DOHH2 (cell line): ENCODE measurements at regions not wholly inside any gene's neighbourhood (a gene's known extent, or its start where the extent isn't known, plus 50 kb on each side); places are given as distances from the start of the nearest gene placed in this dataset.

Experiments used
- H3F3A ChIP-seq: fragments of 200-600 bp; sonication (generic), shearing (Covaris generic); 2 replicates; pipeline ENCODE4 v1.6.0; 2016; ENCODE audit warnings: antibody characterized with exemption, mild to moderate bottlenecking; ENCODE audit not compliant: control insufficient read depth, insufficient read depth
- H3K27ac ChIP-seq: fragments of 200-600 bp; sonication (generic); 2 replicates; pipeline ENCODE4 v1.5.1; 2014; ENCODE audit warnings: low read depth, mild to moderate bottlenecking, low read length, moderate library complexity
- H3K27me3 ChIP-seq: fragments of 200-600 bp; sonication (generic); 2 replicates; pipeline ENCODE4 v1.6.1; 2014; ENCODE audit warnings: mild to moderate bottlenecking, low read length, mixed read lengths; ENCODE audit not compliant: control insufficient read depth
- H3K36me3 ChIP-seq: fragments of 200-600 bp; sonication (generic); 2 replicates; pipeline ENCODE4 v1.6.1; 2014; ENCODE audit warnings: mild to moderate bottlenecking, low read length, moderate library complexity, mixed read lengths; ENCODE audit not compliant: control insufficient read depth
- H3K4me1 ChIP-seq: fragments of 200-600 bp; sonication (generic); 2 replicates; pipeline ENCODE4 v1.6.1; 2014; ENCODE audit warnings: mild to moderate bottlenecking, low read length, mixed read lengths; ENCODE audit not compliant: control insufficient read depth
- H3K4me2 ChIP-seq: fragments of 200-600 bp; sonication (generic); 2 replicates; pipeline ENCODE4 v1.6.0; 2014; ENCODE audit warnings: mild to moderate bottlenecking, low read length, moderate library complexity
- H3K4me3 ChIP-seq: fragments of 200-600 bp; sonication (generic); 2 replicates; pipeline ENCODE4 v1.5.1; 2014; ENCODE audit warnings: mild to moderate bottlenecking, low read length, mixed read lengths
- H3K79me2 ChIP-seq: fragments of 200-600 bp; sonication (generic); 2 replicates; pipeline ENCODE4 v1.6.1; 2014; ENCODE audit warnings: mild to moderate bottlenecking, low read length, mixed read lengths; ENCODE audit not compliant: control insufficient read depth
- H3K9me2 ChIP-seq: fragments of 200-600 bp; sonication (generic); replicated peaks from 2 replicates; pipeline ENCODE4 v1.6.1; 2014; ENCODE audit warnings: mild to moderate bottlenecking, low read length, mixed read lengths; ENCODE audit not compliant: control insufficient read depth
- H3K9me3 ChIP-seq: fragments of 200-600 bp; sonication (generic); 2 replicates; pipeline ENCODE4 v1.6.1; 2014; ENCODE audit warnings: antibody characterized with exemption, low read length, mixed read lengths; ENCODE audit not compliant: control insufficient read depth, insufficient read depth
- H4K20me1 ChIP-seq: fragments of 200-600 bp; sonication (generic); 2 replicates; pipeline ENCODE4 v1.6.0; 2014; ENCODE audit warnings: low read depth, mild to moderate bottlenecking, antibody characterized with exemption, low read length, moderate library complexity; ENCODE audit not compliant: control insufficient read depth, insufficient read depth
- CTCF ChIP-seq: fragments of 200-600 bp; sonication (generic); IDR thresholded peaks from one replicate; pipeline ENCODE4 v1.5.1; 2014; ENCODE audit warnings: antibody characterized with exemption, mild to moderate bottlenecking, low read depth, low read length; ENCODE audit not compliant: poor library complexity, severe bottlenecking
- EZH2phosphoT487 ChIP-seq: fragments of 200-600 bp; sonication (generic); IDR thresholded peaks from 2 replicates; pipeline ENCODE4 v1.6.1; 2017; ENCODE audit warnings: borderline replicate concordance, mild to moderate bottlenecking, antibody characterized with exemption, low read length, moderate library complexity, mixed read lengths

GRCh38 chrX:99469439-99469838 is 940.6 kb downstream of the PCDH19 start:
- Histone ChIP-seq H3K4me2 (no peak overlapping the region), H3K27ac (no peak overlapping the region), H3K4me1 (no peaks in the 10 kb centered on the region), H3F3A (no peaks in the 10 kb centered on the region), H3K79me2 (no peaks in the 10 kb centered on the region), H3K9me2 (no peaks in the 10 kb centered on the region), H3K36me3 (no peaks in the 10 kb centered on the region), H3K9me3 (no peaks in the 10 kb centered on the region), H3K4me3 (no peak overlapping the region), H3K27me3 (no peaks in the 10 kb centered on the region), H4K20me1 (no peaks in the 10 kb centered on the region)
- TF ChIP-seq CTCF: no peak
- TF ChIP-seq EZH2phosphoT487: no peak

GRCh38 chrX:99468993-99469392 is 941.1 kb downstream of the PCDH19 start:
- no peak for TF ChIP-seq CTCF
- no peak for TF ChIP-seq EZH2phosphoT487
- H3K4me2 ChIP-seq: no peak overlapping the region
- H3K27ac ChIP-seq: no peak overlapping the region
- no peaks in the 10 kb centered on the region for H4K20me1 ChIP-seq
- H3K9me2 ChIP-seq: no peaks in the 10 kb centered on the region
- H3K9me3 ChIP-seq: no peaks in the 10 kb centered on the region
- no peaks in the 10 kb centered on the region for H3K4me1 ChIP-seq
- H3K4me3 ChIP-seq: no peak overlapping the region
- H3K79me2 ChIP-seq: no peaks in the 10 kb centered on the region
- no peaks in the 10 kb centered on the region for H3F3A ChIP-seq
- no peaks in the 10 kb centered on the region for H3K27me3 ChIP-seq
- no peaks in the 10 kb centered on the region for H3K36me3 ChIP-seq

GRCh38 chrX:99461223-99461622 is 948.9 kb downstream of the PCDH19 start:
- Histone ChIP-seq H4K20me1 (no peaks in the 10 kb centered on the region), H3K9me2 (no peaks in the 10 kb centered on the region), H3K4me3 (no peak overlapping the region), H3K79me2 (no peaks in the 10 kb centered on the region), H3K9me3 (no peaks in the 10 kb centered on the region), H3F3A (no peaks in the 10 kb centered on the region), H3K27ac (no peak overlapping the region), H3K36me3 (no peaks in the 10 kb centered on the region), H3K27me3 (no peaks in the 10 kb centered on the region), H3K4me2 (no peak overlapping the region), H3K4me1 (no peaks in the 10 kb centered on the region)
- TF ChIP-seq CTCF (no peak), EZH2phosphoT487 (no peak)

- H3K4me1 ChIP-seq: no peaks in the 10 kb centered on the region
- H3K4me2 ChIP-seq: no peak overlapping the region
- no peaks in the 10 kb centered on the region for H3K9me2 ChIP-seq
- no peaks in the 10 kb centered on the region for H3K9me3 ChIP-seq
- no peak overlapping the region for H3K27ac ChIP-seq
- H4K20me1 ChIP-seq: no peaks in the 10 kb centered on the region
- no peak for TF ChIP-seq EZH2phosphoT487
- no peak for TF ChIP-seq CTCF
- no peak overlapping the region for H3K4me3 ChIP-seq
- no peaks in the 10 kb centered on the region for H3F3A ChIP-seq
- no peaks in the 10 kb centered on the region for H3K36me3 ChIP-seq
- H3K27me3 ChIP-seq: no peaks in the 10 kb centered on the region
- no peaks in the 10 kb centered on the region for H3K79me2 ChIP-seq
These were observed 964.7 kb downstream of the PCDH19 start for GRCh38 chrX:99445336-99445735.
